ENCODE measurements at regions not wholly inside any gene's neighbourhood (a gene's known extent, or its start where the extent isn't known, plus 50 kb on each side); places are given as distances from the start of the nearest gene placed in this dataset.

GRCh38 chr2:239582476-239582875 lies 181.7 kb upstream of the HDAC4 start:
- no peak for TF ChIP-seq CTCF (IDR thresholded peaks at IDR 0.05)
- TF ChIP-seq EP300 (IDR thresholded peaks at IDR 0.05) = no peak

Data from stomach (tissue), 4 donors.